Stimulated activated CD4-positive, alpha-beta T cell treated with anti-CD3 and anti-CD28 coated beads, Interleukin-2, amount 100 ng/mL, for 24 hours (primary cell): ENCODE measurements at regions not wholly inside any gene's neighbourhood (a gene's known extent, or its start where the extent isn't known, plus 50 kb on each side); places are given as distances from the start of the nearest gene placed in this dataset.
"Not testable (repeated sequence)": the region's sequence is repeated elsewhere in the genome, so short reads cannot be mapped to it uniquely, and the experiment has no call there.

ENCODE experiments used
- DNase-seq, 2 donors: peaks; one replicate each; pipeline ENCODE4 v3.0.0-alpha.2; 2020

- DNase-seq: no peak
Observed at GRCh38 chr5:53276825-53277224, 167.3 kb upstream of the MOCS2 start.

DNA sequence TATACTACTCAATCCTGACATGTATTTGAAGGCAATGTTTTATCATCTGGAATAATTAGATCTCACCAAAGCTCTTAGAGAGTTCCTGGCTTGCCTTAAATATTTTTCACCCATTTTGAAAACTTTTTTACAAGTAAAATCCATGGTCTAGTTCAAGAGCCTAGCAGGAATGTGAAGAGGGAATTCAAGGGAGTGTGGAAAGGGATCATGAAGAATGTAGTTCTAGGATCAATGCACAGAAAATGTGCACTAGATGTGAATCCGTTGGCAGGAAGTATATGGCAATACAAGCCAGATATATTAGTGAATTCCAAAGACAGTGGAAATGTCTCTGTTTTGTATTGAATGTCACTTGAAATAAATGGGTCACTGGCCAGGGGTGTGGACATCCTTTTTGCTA is 167.9 kb upstream of the MOCS2 start:
- no peak for DNase-seq

DNA sequence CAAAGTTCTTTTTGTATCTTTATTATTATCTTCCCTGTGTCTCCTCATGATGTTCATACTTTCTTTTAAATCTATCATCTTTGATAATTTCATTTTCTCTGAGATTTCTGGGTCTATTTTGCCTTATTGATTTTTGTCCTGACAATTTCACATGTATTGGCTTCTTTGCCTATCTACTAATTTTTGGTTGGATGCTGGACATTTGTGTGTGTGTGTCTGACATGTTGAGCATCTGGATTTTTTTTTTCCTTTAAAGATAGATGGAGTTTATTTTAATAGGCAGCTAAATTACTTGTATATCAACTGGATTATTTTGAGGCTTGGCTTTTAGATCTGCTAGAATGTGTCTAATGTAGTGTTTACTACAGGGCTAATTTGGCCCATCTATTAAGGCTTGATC is 178.0 kb upstream of the MOCS2 start:
- DNase-seq: no peak

DNA sequence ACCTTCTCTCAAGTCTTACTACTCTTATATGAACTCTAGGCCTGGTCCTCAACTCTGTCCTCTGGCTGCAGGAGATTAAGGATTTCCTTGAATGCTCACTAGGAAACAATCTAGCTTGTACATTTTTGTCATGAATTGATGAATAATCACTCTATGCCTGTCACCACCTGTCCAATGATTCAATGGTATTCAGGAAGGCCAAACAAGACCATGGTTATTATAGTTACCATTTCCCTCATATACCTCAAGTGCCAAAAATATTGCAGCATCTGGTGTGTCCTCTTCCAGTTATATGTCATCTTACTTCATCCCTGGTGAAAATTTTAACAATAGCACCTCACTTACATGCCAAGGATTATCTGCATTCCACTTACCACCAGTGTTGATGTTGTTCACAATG is 179.0 kb upstream of the MOCS2 start:
- no peak for DNase-seq

- no peak for DNase-seq
Observed at GRCh38 chr5:53291047-53291446, 181.5 kb upstream of the MOCS2 start.

- no peak for DNase-seq
Observed at GRCh38 chr5:53291528-53291927, 182.0 kb upstream of the MOCS2 start.

GRCh38 chr5:53298841-53299240 is 181.6 kb upstream of the FST start:
- no peak for DNase-seq

GRCh38 chr5:53302529-53302928 is 177.9 kb upstream of the FST start:
- DNase-seq: no peak

DNA sequence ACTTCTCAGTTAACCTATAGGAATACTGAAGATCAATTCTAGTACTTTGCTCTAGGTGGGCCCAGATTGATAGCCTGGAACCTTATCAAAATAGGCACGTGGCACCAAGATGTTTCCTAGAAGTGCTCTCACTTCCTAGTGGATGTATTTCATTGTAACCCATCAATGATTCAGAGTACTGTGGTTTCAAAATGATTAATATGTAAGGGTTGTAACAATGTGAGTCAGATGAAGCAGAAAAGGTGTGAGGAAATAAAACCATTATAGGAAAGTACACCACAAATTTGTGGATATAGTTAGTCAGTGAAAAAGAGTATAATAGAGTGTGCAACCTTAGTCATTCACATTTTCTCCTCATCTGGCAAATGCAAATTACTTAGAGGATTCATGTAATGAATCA is 177.3 kb upstream of the FST start:
- no peak for DNase-seq

GRCh38 chr5:53305316-53305715 is 175.1 kb upstream of the FST start:
- not testable (repeated sequence) for DNase-seq

GRCh38 chr5:53309653-53310052 is 170.8 kb upstream of the FST start:
- no peak for DNase-seq

- DNase-seq: no peak
Observed at GRCh38 chr5:53311681-53312080, 168.7 kb upstream of the FST start.

DNA sequence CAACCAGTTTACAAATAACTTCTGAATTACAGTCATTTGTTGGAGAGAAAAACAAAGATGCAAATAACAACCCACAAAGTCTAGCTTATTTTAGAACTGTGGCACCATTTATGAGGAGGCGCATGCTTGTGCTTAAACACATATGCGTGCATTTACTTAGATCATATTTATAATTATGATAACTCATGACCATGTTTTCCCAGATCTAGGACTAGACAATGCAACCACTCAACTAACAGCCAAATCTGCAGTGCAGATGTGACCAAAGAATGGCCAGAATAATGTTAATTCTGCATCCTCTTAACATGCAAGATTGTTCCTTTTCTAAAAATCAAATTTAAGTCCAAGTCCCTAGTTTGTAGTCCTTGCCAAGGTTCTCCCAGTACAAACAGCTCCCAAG is 167.3 kb upstream of the FST start:
- DNase-seq: no peak

- no peak for DNase-seq
Observed at GRCh38 chr5:53318303-53318702, 162.1 kb upstream of the FST start.

- DNase-seq: no peak
Observed at GRCh38 chr5:53319315-53319714, 161.1 kb upstream of the FST start.

DNA sequence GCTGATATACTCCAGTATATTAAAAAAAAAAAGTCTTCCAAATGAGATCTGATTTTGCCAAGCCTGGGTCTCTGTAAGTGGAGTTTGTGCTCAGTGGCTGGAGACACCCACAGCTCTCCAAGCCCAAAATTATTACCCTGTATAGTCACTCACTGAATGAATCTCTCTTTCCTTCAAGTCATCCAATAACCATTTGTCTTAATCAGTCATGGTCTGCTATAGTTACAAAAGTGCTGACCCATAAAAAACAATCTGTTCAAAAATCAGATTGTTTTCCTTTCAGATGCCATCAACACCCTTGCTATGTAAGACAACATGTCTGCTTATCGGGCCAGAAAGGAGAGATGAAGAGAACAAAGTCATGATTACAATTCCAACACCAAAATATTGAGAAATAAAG is 159.4 kb upstream of the FST start:
- DNase-seq: no peak

GRCh38 chr5:53321721-53322120 is 158.7 kb upstream of the FST start:
- no peak for DNase-seq

GRCh38 chr5:53322257-53322656 is 158.2 kb upstream of the FST start:
- no peak for DNase-seq

DNA sequence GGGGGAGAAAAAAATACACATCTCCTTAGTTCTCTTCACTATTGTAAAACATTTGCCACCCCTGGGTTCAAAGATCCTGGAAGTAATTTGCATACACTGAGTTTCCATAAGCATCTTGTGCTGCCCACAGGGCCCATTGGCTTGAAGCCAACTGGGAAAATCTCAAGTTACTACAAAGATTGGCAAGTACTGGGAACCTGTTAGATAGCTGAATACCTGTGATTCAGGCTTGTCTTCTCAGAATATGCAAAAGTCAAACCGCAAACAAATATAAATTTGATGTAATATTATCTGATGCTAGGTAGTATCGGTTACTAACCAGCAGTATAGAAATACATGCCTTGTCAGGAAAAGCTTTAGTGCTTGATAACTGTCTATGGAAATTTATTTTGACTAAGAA is 156.9 kb upstream of the FST start:
- no peak for DNase-seq

DNA sequence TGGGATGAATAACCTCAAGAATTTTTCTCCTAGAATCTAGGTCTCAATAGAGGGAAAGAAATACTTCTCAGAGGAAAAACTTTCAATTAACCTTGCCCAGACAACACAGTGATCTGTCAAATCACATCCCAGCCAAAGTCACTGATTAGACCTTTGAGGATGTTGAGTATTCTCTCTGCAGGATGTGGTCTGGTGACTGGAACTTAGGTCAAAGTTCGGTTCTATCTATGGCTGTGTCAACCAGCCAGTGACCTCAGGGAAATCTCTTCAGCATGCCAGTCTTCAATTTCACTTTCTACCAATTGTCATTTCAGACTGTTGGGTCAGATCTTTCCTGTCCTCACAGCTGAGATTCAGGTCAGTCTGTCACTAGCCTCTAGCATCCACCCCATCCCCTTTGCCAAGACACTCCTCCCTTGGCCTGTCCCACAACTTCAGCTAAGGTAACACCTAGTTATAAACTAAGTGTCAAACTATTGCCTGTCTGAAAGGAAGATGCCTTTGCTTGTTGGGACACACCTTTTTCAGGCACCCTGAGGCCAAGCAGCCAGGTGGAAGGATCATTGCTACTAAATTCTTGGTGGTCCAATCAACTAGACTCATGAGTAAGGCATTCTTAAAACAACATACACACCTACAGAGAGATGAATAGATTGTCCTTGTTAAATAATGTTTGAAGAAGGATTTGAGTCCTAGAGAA is 156.3 kb upstream of the FST start:
- DNase-seq: no peak

GRCh38 chr5:53326424-53327153 is 153.8 kb upstream of the FST start:
- no peak for DNase-seq

GRCh38 chr5:53327811-53328334 is 152.6 kb upstream of the FST start:
- no peak for DNase-seq

GRCh38 chr5:53330491-53330890 is 149.9 kb upstream of the FST start:
- DNase-seq: no peak

- no peak for DNase-seq
Observed at GRCh38 chr5:53331463-53331862, 149.0 kb upstream of the FST start.

GRCh38 chr5:53333160-53333559 is 147.3 kb upstream of the FST start:
- no peak for DNase-seq
